Prostate gland (tissue), 2 donors: ENCODE measurements at regions not wholly inside any gene's neighbourhood (a gene's known extent, or its start where the extent isn't known, plus 50 kb on each side); places are given as distances from the start of the nearest gene placed in this dataset.
"Not testable (repeated sequence)": the region's sequence is repeated elsewhere in the genome, so short reads cannot be mapped to it uniquely, and the experiment has no call there.

Source experiments
- DNase-seq: peaks from one replicate; pipeline ENCODE4 v3.0.0-alpha.2; 2019; ENCODE audit warnings: low spot score
- H3K27ac ChIP-seq, 2 donors: fragments of 200-600 bp; sonication (generic); 2 replicates each; pipeline ENCODE4 v1.5.1; 2017 to 2019
- H3K27me3 ChIP-seq: fragments of 200-600 bp; sonication (generic); replicated peaks from 2 replicates; pipeline ENCODE4 v1.5.1; 2019; ENCODE audit not compliant: insufficient read depth
- H3K36me3 ChIP-seq, 2 donors: fragments of 200-600 bp; sonication (generic); 1 replicate in 1 of 2; 2 replicates in 1 of 2; pipeline versions ENCODE4 v1.5.1 to v1.8.1; 2017 to 2019
- H3K4me1 ChIP-seq: fragments of 200-600 bp; sonication (generic); replicated peaks from 2 replicates; pipeline ENCODE4 v1.5.1; 2019
- H3K4me3 ChIP-seq, 2 donors: fragments of 200-600 bp; sonication (generic); 2 replicates each; pipeline ENCODE4 v1.5.1; 2017 to 2019
- H3K9me3 ChIP-seq: fragments of 200-600 bp; sonication (generic); 2 replicates; pipeline ENCODE4 v1.5.1; 2017
- CTCF ChIP-seq, 4 experiments: fragments of 200-600 bp in 2 of 4; fragments of 450-650 bp in 2 of 4; sonication (generic) in 2 of 4; IDR thresholded peaks; 1 replicate in 3 of 4; 2 replicates in 1 of 4; pipeline ENCODE4 v1.5.1; 2016 to 2019; ENCODE audit warnings: antibody characterized with exemption in 4 of 4, mild to moderate bottlenecking in 2 of 4, moderate library complexity in 2 of 4
- POLR2A ChIP-seq: fragments of 450-650 bp; IDR thresholded peaks from one replicate; pipeline ENCODE4 v1.6.1; 2016; ENCODE audit warnings: antibody characterized with exemption, mild to moderate bottlenecking
- POLR2AphosphoS5 ChIP-seq: sonication (generic); formaldehyde crosslinking; IDR thresholded peaks from one replicate; pipeline ENCODE4 v1.6.1; 2017; ENCODE audit warnings: antibody characterized with exemption
- WGBS: methylation state at CpG from one replicate; pipeline ENCODE4 v1.1.5; 2018; 5-methylcytosine and 5-hydroxymethylcytosine counted together
- intact Hi-C: fragments of 100-400 bp; cut with DNase I; formaldehyde crosslinking; loops from one replicate; pipeline ENCODE4 v1.14.2; 2022

GRCh38 chr3:163364717-163365116 lies 1713.6 kb downstream of the SI start:
- Histone ChIP-seq H3K36me3 (no peaks in the 10 kb centered on the region), H3K4me3 (no peak overlapping the region), H3K4me1 (no peaks in the 10 kb centered on the region), H3K27ac (no peak overlapping the region), H3K9me3 (no peaks in the 10 kb centered on the region), H3K27me3 (no peaks in the 10 kb centered on the region)
- WGBS = 78% methylated on average over 4 of the region's 4 CpGs
- intact Hi-C loops = no loop called here
- no peak for DNase-seq
- no peak for TF ChIP-seq POLR2A
- no peak for TF ChIP-seq POLR2AphosphoS5
- no peak for TF ChIP-seq CTCF (IDR thresholded peaks at IDR 0.05)

- Histone ChIP-seq H3K27ac (no peak overlapping the region), H3K4me1 (no peaks in the 10 kb centered on the region), H3K4me3 (no peak overlapping the region), H3K27me3 (no peaks in the 10 kb centered on the region), H3K36me3 (no peaks in the 10 kb centered on the region), H3K9me3 (no peaks in the 10 kb centered on the region)
- DNase-seq = no peak
- WGBS = 73% methylated on average over 2 of the region's 2 CpGs
- intact Hi-C loops = no loop called here
- TF ChIP-seq POLR2AphosphoS5 (no peak), POLR2A (no peak), CTCF (IDR thresholded peaks at IDR 0.05) (no peak)
Measured at GRCh38 chr3:163362151-163362550, 1716.1 kb downstream of the SI start.

- H3K27me3 ChIP-seq, H3K4me3 ChIP-seq, intact Hi-C loops, DNase-seq, H3K36me3 ChIP-seq, H3K4me1 ChIP-seq, H3K9me3 ChIP-seq, H3K27ac ChIP-seq: not testable (repeated sequence)
- 92% methylated on average over 17 of the region's 17 CpGs for WGBS
Measured at GRCh38 chr3:163361357-163361878, 1716.9 kb downstream of the SI start.

GRCh38 chr3:163347944-163348343 lies 1730.4 kb downstream of the SI start:
- no peak overlapping the region for H3K4me3 ChIP-seq
- no peaks in the 10 kb centered on the region for H3K27me3 ChIP-seq
- H3K4me1 ChIP-seq = no peaks in the 10 kb centered on the region
- H3K27ac ChIP-seq = no peak overlapping the region
- 79% methylated on average over 3 of the region's 3 CpGs for WGBS
- TF ChIP-seq CTCF (IDR thresholded peaks at IDR 0.05) = no peak
- no peak for TF ChIP-seq POLR2A
- TF ChIP-seq POLR2AphosphoS5 = no peak
- intact Hi-C loops = no loop called here
- H3K9me3 ChIP-seq = no peaks in the 10 kb centered on the region
- no peak for DNase-seq
- H3K36me3 ChIP-seq = no peaks in the 10 kb centered on the region

GRCh38 chr3:163335429-163335828 lies 1742.9 kb downstream of the SI start:
- H3K4me1 ChIP-seq = no peaks in the 10 kb centered on the region
- no peak overlapping the region for H3K27ac ChIP-seq
- DNase-seq = no peak
- TF ChIP-seq POLR2A = no peak
- no peak for TF ChIP-seq CTCF (IDR thresholded peaks at IDR 0.05)
- no peak for TF ChIP-seq POLR2AphosphoS5
- H3K9me3 ChIP-seq = no peaks in the 10 kb centered on the region
- H3K27me3 ChIP-seq = no peaks in the 10 kb centered on the region
- H3K36me3 ChIP-seq = no peaks in the 10 kb centered on the region
- no peak overlapping the region for H3K4me3 ChIP-seq
- intact Hi-C loops = no loop called here
- 40% methylated on average over 1 of the region's 1 CpG for WGBS
